ENCODE measurements at regions not wholly inside any gene's neighbourhood (a gene's known extent, or its start where the extent isn't known, plus 50 kb on each side); places are given as distances from the start of the nearest gene placed in this dataset.

GRCh38 chr4:180081072-180081471, 2162.1 kb upstream of the TENM3 start:
- Histone ChIP-seq H3K4me1 (ENCODE audit: control insufficient read depth, insufficient read depth, low read length) (peaks cover 1% of the 10 kb centered on the region; the same call in 1 of the 2 replicates), H4K20me1 (ENCODE audit: insufficient read depth, low read length) (no peaks in the 10 kb centered on the region), H3K79me1 (ENCODE audit: low read depth in 1 of 2, low read length in 2 of 2) (no peaks in the 10 kb centered on the region), H3K14ac (replicated peaks; ENCODE audit: low read depth, low read length) (no peak overlapping the region), H3K9me1 (ENCODE audit: insufficient read depth, low read length) (no peaks in the 10 kb centered on the region), H3K4ac (ENCODE audit: low read depth, low read length) (no peak overlapping the region), H3K27me3 (ENCODE audit: control insufficient read depth, insufficient read depth, low read length) (no peaks in the 10 kb centered on the region), H3K18ac (ENCODE audit: low read depth, low read length) (no peak overlapping the region), H2AK5ac (ENCODE audit: low read depth, low read length) (no peak overlapping the region), H3K4me3 (ENCODE audit: insufficient read depth, low read depth, low read length) (no peak overlapping the region), H3K36me3 (ENCODE audit: control insufficient read depth, insufficient read depth, low read length) (no peaks in the 10 kb centered on the region), H4K91ac (ENCODE audit: insufficient read depth, low read depth, low read length) (no peak overlapping the region), H3K56ac (ENCODE audit: extremely low read depth, insufficient read depth, low read length) (no peak overlapping the region), H3K4me2 (ENCODE audit: low read depth, low read length) (no peak overlapping the region), H3K9ac (ENCODE audit: low read depth, low read length) (no peak overlapping the region), H2BK20ac (ENCODE audit: low read depth, low read length) (no peak overlapping the region), H2BK5ac (ENCODE audit: low read depth, low read length, poor library complexity, severe bottlenecking) (no peak overlapping the region), H3K27ac (ENCODE audit: insufficient read depth, low read length) (no peak overlapping the region), H4K8ac (ENCODE audit: low read depth in 2 of 2, low read length in 2 of 2) (no peak overlapping the region), H3K9me3 (ENCODE audit: control insufficient read depth, insufficient read depth, low read length) (no peaks in the 10 kb centered on the region), H2BK15ac (ENCODE audit: low read depth, low read length) (no peak overlapping the region), H2AFZ (replicated peaks; ENCODE audit: low read length, poor library complexity) (no peak overlapping the region), H4K5ac (ENCODE audit: low read depth, low read length) (no peak overlapping the region), H2AK9ac (replicated peaks; ENCODE audit: low read depth, low read length, poor library complexity) (no peak overlapping the region), H3K23ac (ENCODE audit: low read depth, low read length) (no peak overlapping the region), H2BK120ac (ENCODE audit: low read depth, low read length) (no peak overlapping the region)
- ATAC-seq (ENCODE audit: low read depth) (no peak), DNase-seq (no peak)
- no CpG with 5 or more reads among the region's 2 CpGs for WGBS, 2 experiments (ENCODE audit: extremely low coverage in 2 of 2, insufficient read length in 1 of 2)
- intact Hi-C loops (cut with micrococcal nuclease) = no loop called here
- TF ChIP-seq, protein P1, sequence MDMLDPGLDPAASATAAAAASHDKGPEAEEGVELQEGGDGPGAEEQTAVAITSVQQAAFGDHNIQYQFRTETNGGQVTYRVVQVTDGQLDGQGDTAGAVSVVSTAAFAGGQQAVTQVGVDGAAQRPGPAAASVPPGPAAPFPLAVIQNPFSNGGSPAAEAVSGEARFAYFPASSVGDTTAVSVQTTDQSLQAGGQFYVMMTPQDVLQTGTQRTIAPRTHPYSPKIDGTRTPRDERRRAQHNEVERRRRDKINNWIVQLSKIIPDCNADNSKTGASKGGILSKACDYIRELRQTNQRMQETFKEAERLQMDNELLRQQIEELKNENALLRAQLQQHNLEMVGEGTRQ (IDR thresholded peaks at IDR 0.05; ENCODE audit: low read depth, low read length) = no peak
- TF ChIP-seq CHD1 (IDR thresholded peaks at IDR 0.05; ENCODE audit: low read depth, low read length) = no peak
- no peak for TF ChIP-seq BHLHE40 (IDR thresholded peaks at IDR 0.05; ENCODE audit: low read depth, low read length)
- no peak for TF ChIP-seq POLR2A (IDR thresholded peaks at IDR 0.05; ENCODE audit: low read depth, low read length)
- dilution Hi-C loops (cut with HindIII; ENCODE audit: low sequenced_read_pairs, unreplicated experiment) = no loop called here
- in situ Hi-C loops (cut with MboI; ENCODE audit: low sequenced_read_pairs) = no loop called here
- CTCF ChIA-PET = interaction anchor here (1.1 kb wide), 1 partner anchor 214 kb away, joined by 3 read pairs; no protein-coding TSS in a partner anchor
- no TSS peak for BruUV-seq (replicated peaks)
- POLR2A ChIA-PET (ENCODE audit: unreplicated experiment) = no interaction called here

All from IMR-90 (cell line).